Left forelimb (tissue), 1 donor: ENCODE measurements at regions not wholly inside any gene's neighbourhood (a gene's known extent, or its start where the extent isn't known, plus 50 kb on each side); places are given as distances from the start of the nearest gene placed in this dataset.

Experiments
- DNase-seq: peaks from one replicate; pipeline ENCODE4 v3.0.0-alpha.2; 2018; ENCODE audit warnings: low spot score

- DNase-seq, result no peak
Observed at GRCh38 chr18:39113790-39114189, 1548.2 kb upstream of the CELF4 start.

- no peak for DNase-seq
Observed at GRCh38 chr18:39105104-39105503, 1539.5 kb upstream of the CELF4 start.

GRCh38 chr18:39072970-39073369 is 1507.4 kb upstream of the CELF4 start:
- no peak for DNase-seq

GRCh38 chr18:39062426-39062825 is 1496.8 kb upstream of the CELF4 start:
- DNase-seq, result no peak

GRCh38 chr18:39058386-39059000 is 1492.9 kb upstream of the CELF4 start:
- no peak for DNase-seq

- no peak for DNase-seq
Observed at GRCh38 chr18:39057423-39058064, 1491.9 kb upstream of the CELF4 start.

GRCh38 chr18:39053571-39053970 is 1488.0 kb upstream of the CELF4 start:
- no peak for DNase-seq

GRCh38 chr18:39051013-39051412 is 1485.4 kb upstream of the CELF4 start:
- DNase-seq, result no peak

- no peak for DNase-seq
Observed at GRCh38 chr18:39039813-39040212, 1474.2 kb upstream of the CELF4 start.

- DNase-seq, result no peak
Observed at GRCh38 chr18:39037925-39038324, 1472.3 kb upstream of the CELF4 start.

GRCh38 chr18:39033312-39033711 is 1467.7 kb upstream of the CELF4 start:
- no peak for DNase-seq

- no peak for DNase-seq
Observed at GRCh38 chr18:39031647-39032046, 1466.0 kb upstream of the CELF4 start.

- DNase-seq, result no peak
Observed at GRCh38 chr18:39030124-39030655, 1464.6 kb upstream of the CELF4 start.

GRCh38 chr18:39025531-39025930 is 1459.9 kb upstream of the CELF4 start:
- no peak for DNase-seq

- DNase-seq, result no peak
Observed at GRCh38 chr18:39019989-39020388, 1454.4 kb upstream of the CELF4 start.

GRCh38 chr18:39007031-39007902 is 1441.7 kb upstream of the CELF4 start:
- no peak for DNase-seq

- no peak for DNase-seq
Observed at GRCh38 chr18:38996056-38996455, 1430.5 kb upstream of the CELF4 start.

- no peak for DNase-seq
Observed at GRCh38 chr18:38993342-38993741, 1427.7 kb upstream of the CELF4 start.

- DNase-seq, result no peak
Observed at GRCh38 chr18:38984968-38985367, 1419.4 kb upstream of the CELF4 start.

GRCh38 chr18:38982072-38982471 is 1416.5 kb upstream of the CELF4 start:
- DNase-seq, result no peak

- DNase-seq, result no peak
Observed at GRCh38 chr18:38981389-38981788, 1415.8 kb upstream of the CELF4 start.

GRCh38 chr18:38980420-38980819 is 1414.8 kb upstream of the CELF4 start:
- no peak for DNase-seq

GRCh38 chr18:38972571-38972970 is 1407.0 kb upstream of the CELF4 start:
- no peak for DNase-seq
